ENCODE measurements at regions not wholly inside any gene's neighbourhood (a gene's known extent, or its start where the extent isn't known, plus 50 kb on each side); places are given as distances from the start of the nearest gene placed in this dataset.

DNA sequence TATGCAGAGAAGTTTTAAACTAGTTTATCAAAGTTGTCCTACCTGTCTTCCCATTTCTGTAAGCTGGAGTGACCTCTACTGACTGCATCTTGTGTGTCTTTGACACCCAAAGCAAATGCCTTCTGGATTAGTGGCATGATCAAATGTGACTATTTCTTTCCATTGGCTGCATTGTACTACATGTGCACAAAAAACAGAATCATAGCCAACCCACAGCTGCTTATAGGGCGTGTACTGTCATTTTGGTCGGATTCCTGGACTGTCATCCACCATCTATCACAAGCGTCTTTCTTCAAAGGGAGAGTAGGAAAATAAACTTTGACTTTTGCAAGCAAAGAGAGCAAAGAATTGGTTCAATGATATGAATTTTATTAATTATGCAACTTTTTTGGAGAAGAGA lies 310.6 kb downstream of the MAP2K6 start:
- Histone ChIP-seq H3K4me3 (ENCODE audit: low read length) (no peak overlapping the region), H3F3A (ENCODE audit: insufficient read depth, low read length, poor library complexity, severe bottlenecking) (no peaks in the 10 kb centered on the region), H3K9me3 (ENCODE audit: low read length) (no peaks in the 10 kb centered on the region), H3K4me2 (ENCODE audit: low read length) (no peak overlapping the region), H3K36me3 (ENCODE audit: insufficient read depth, low read length) (no peaks in the 10 kb centered on the region), H3K79me2 (replicated peaks; ENCODE audit: insufficient read depth, low read length) (no peaks in the 10 kb centered on the region), H4K20me1 (ENCODE audit: insufficient read depth) (no peaks in the 10 kb centered on the region), H3K27me3 (ENCODE audit: insufficient read depth, low read depth, low read length) (no peaks in the 10 kb centered on the region), H2AFZ (ENCODE audit: low read depth, low read length) (no peak overlapping the region), H3K9ac (ENCODE audit: low read length) (no peak overlapping the region), H3K27ac (ENCODE audit: low read length) (no peak overlapping the region), H3K9me2 (ENCODE audit: insufficient read depth, low read length) (no peaks in the 10 kb centered on the region)
- TF ChIP-seq REST (IDR thresholded peaks at IDR 0.05; ENCODE audit: borderline replicate concordance) (no peak), POLR2AphosphoS5 (IDR thresholded peaks at IDR 0.05) (no peak), TAF1 (IDR thresholded peaks at IDR 0.05; ENCODE audit: low read depth) (no peak), EZH2 (IDR thresholded peaks at IDR 0.05; ENCODE audit: borderline replicate concordance, insufficient read depth, low read length, poor library complexity, severe bottlenecking) (no peak), RAD21 (conservative IDR thresholded peaks at IDR 0.05) (no peak), MXI1 (conservative IDR thresholded peaks at IDR 0.05; ENCODE audit: poor library complexity, severe bottlenecking) (no peak), SMC3 (conservative IDR thresholded peaks at IDR 0.05; ENCODE audit: poor library complexity) (no peak), EP300 (conservative IDR thresholded peaks at IDR 0.05; ENCODE audit: poor library complexity, severe bottlenecking) (no peak)
- TF ChIP-seq, protein P1, sequence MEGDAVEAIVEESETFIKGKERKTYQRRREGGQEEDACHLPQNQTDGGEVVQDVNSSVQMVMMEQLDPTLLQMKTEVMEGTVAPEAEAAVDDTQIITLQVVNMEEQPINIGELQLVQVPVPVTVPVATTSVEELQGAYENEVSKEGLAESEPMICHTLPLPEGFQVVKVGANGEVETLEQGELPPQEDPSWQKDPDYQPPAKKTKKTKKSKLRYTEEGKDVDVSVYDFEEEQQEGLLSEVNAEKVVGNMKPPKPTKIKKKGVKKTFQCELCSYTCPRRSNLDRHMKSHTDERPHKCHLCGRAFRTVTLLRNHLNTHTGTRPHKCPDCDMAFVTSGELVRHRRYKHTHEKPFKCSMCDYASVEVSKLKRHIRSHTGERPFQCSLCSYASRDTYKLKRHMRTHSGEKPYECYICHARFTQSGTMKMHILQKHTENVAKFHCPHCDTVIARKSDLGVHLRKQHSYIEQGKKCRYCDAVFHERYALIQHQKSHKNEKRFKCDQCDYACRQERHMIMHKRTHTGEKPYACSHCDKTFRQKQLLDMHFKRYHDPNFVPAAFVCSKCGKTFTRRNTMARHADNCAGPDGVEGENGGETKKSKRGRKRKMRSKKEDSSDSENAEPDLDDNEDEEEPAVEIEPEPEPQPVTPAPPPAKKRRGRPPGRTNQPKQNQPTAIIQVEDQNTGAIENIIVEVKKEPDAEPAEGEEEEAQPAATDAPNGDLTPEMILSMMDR (IDR thresholded peaks at IDR 0.05; ENCODE audit: poor library complexity, severe bottlenecking): no peak

DNA sequence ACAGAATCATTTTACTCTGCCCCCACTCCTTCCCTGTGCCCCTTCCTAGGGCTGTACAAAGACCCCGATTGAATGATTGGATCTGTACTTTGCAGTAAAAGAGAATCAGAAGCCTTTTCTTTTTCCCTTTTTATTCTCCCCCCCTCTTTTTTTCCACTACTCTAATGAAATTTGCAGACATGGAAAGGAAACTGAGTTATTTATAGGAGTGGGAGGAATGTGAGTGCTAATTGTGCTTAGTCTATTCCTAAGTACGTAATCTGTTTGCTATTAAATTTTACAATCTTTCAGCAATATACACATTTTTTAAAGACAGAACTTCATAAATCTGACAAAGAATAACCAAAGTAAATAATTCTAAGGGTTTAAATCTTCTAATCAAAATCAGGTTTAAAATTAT lies 314.3 kb downstream of the MAP2K6 start:
- no peaks in the 10 kb centered on the region for H3K9me2 ChIP-seq (ENCODE audit: insufficient read depth, low read length)
- no peak overlapping the region for H3K4me3 ChIP-seq (ENCODE audit: low read length)
- TF ChIP-seq SMC3 (conservative IDR thresholded peaks at IDR 0.05; ENCODE audit: poor library complexity): no peak
- TF ChIP-seq REST (IDR thresholded peaks at IDR 0.05; ENCODE audit: borderline replicate concordance): no peak
- TF ChIP-seq, protein P1 (IDR thresholded peaks at IDR 0.05; ENCODE audit: poor library complexity, severe bottlenecking): no peak
- no peak for TF ChIP-seq MXI1 (conservative IDR thresholded peaks at IDR 0.05; ENCODE audit: poor library complexity, severe bottlenecking)
- no peak for TF ChIP-seq RAD21 (conservative IDR thresholded peaks at IDR 0.05)
- TF ChIP-seq POLR2AphosphoS5 (IDR thresholded peaks at IDR 0.05): no peak
- no peak for TF ChIP-seq EZH2 (IDR thresholded peaks at IDR 0.05; ENCODE audit: borderline replicate concordance, insufficient read depth, low read length, poor library complexity, severe bottlenecking)
- no peak for TF ChIP-seq TAF1 (IDR thresholded peaks at IDR 0.05; ENCODE audit: low read depth)
- no peak for TF ChIP-seq EP300 (conservative IDR thresholded peaks at IDR 0.05; ENCODE audit: poor library complexity, severe bottlenecking)
- H3K27ac ChIP-seq (ENCODE audit: low read length): no peak overlapping the region
- no peaks in the 10 kb centered on the region for H3K79me2 ChIP-seq (replicated peaks; ENCODE audit: insufficient read depth, low read length)
- H3K36me3 ChIP-seq (ENCODE audit: insufficient read depth, low read length): no peaks in the 10 kb centered on the region
- no peak overlapping the region for H3K4me2 ChIP-seq (ENCODE audit: low read length)
- no peaks in the 10 kb centered on the region for H4K20me1 ChIP-seq (ENCODE audit: insufficient read depth)
- H3K9me3 ChIP-seq (ENCODE audit: low read length): no peaks in the 10 kb centered on the region
- no peak overlapping the region for H2AFZ ChIP-seq (ENCODE audit: low read depth, low read length)
- no peaks in the 10 kb centered on the region for H3K27me3 ChIP-seq (ENCODE audit: insufficient read depth, low read depth, low read length)
- no peak overlapping the region for H3K9ac ChIP-seq (ENCODE audit: low read length)
- no peaks in the 10 kb centered on the region for H3F3A ChIP-seq (ENCODE audit: insufficient read depth, low read length, poor library complexity, severe bottlenecking)
